Endothelial cell (in vitro differentiated cells): ENCODE measurements at regions not wholly inside any gene's neighbourhood (a gene's known extent, or its start where the extent isn't known, plus 50 kb on each side); places are given as distances from the start of the nearest gene placed in this dataset.

Experiments used
- DNase-seq: peaks from one replicate; pipeline ENCODE4 v3.0.0; 2021; ENCODE audit warnings: low spot score
- H3K27ac Mint-ChIP-seq: one replicate; pipeline ENCODE4 v1.8.0; 2021; ENCODE audit warnings: mixed read lengths, inconsistent platforms; ENCODE audit not compliant: unreplicated experiment
- H3K27me3 Mint-ChIP-seq: one replicate; pipeline ENCODE4 v1.8.0; 2021; ENCODE audit warnings: mild to moderate bottlenecking, moderate library complexity, mixed read lengths, inconsistent platforms; ENCODE audit not compliant: unreplicated experiment
- H3K36me3 Mint-ChIP-seq: one replicate; pipeline ENCODE4 v1.8.0; 2021; ENCODE audit warnings: mild to moderate bottlenecking, low read depth, mixed read lengths, inconsistent platforms; ENCODE audit not compliant: unreplicated experiment
- H3K4me1 Mint-ChIP-seq: one replicate; pipeline ENCODE4 v1.8.0; 2021; ENCODE audit warnings: mild to moderate bottlenecking, mixed read lengths, inconsistent platforms; ENCODE audit not compliant: unreplicated experiment
- H3K4me3 Mint-ChIP-seq: one replicate; pipeline ENCODE4 v1.8.0; 2021; ENCODE audit warnings: mild to moderate bottlenecking, mixed read lengths, inconsistent platforms; ENCODE audit not compliant: unreplicated experiment
- H3K9me3 Mint-ChIP-seq: one replicate; pipeline ENCODE4 v1.8.0; 2021; ENCODE audit warnings: mixed read lengths, inconsistent platforms; ENCODE audit not compliant: unreplicated experiment
- CTCF ChIP-seq: fragments of 200-600 bp; sonication (generic); IDR thresholded peaks from one replicate; pipeline ENCODE4 v1.5.0; 2021; ENCODE audit warnings: antibody characterized with exemption; ENCODE audit not compliant: unreplicated experiment

GRCh38 chr15:95987886-95988573, 342.5 kb upstream of the NR2F2 start:
- Mint-ChIP-seq H3K36me3 (no peaks in the 10 kb centered on the region), H3K27me3 (no peaks in the 10 kb centered on the region), H3K27ac (no peak overlapping the region), H3K4me1 (no peaks in the 10 kb centered on the region), H3K9me3 (no peaks in the 10 kb centered on the region), H3K4me3 (no peak overlapping the region)
- no peak for DNase-seq
- no peak for TF ChIP-seq CTCF

- no peak for DNase-seq
- no peak overlapping the region for H3K27ac Mint-ChIP-seq
- no peaks in the 10 kb centered on the region for H3K9me3 Mint-ChIP-seq
- no peaks in the 10 kb centered on the region for H3K36me3 Mint-ChIP-seq
- H3K4me3 Mint-ChIP-seq, result no peak overlapping the region
- TF ChIP-seq CTCF, result no peak
- H3K27me3 Mint-ChIP-seq, result no peaks in the 10 kb centered on the region
- H3K4me1 Mint-ChIP-seq, result no peaks in the 10 kb centered on the region
Measured at GRCh38 chr15:95988574-95988887, 342.0 kb upstream of the NR2F2 start.

- H3K9me3 Mint-ChIP-seq, result no peaks in the 10 kb centered on the region
- no peak for DNase-seq
- TF ChIP-seq CTCF, result no peak
- no peak overlapping the region for H3K27ac Mint-ChIP-seq
- H3K36me3 Mint-ChIP-seq, result no peaks in the 10 kb centered on the region
- H3K4me1 Mint-ChIP-seq, result no peaks in the 10 kb centered on the region
- H3K27me3 Mint-ChIP-seq, result no peaks in the 10 kb centered on the region
- H3K4me3 Mint-ChIP-seq, result no peak overlapping the region
Measured at GRCh38 chr15:95989392-95989791, 341.1 kb upstream of the NR2F2 start.

DNA sequence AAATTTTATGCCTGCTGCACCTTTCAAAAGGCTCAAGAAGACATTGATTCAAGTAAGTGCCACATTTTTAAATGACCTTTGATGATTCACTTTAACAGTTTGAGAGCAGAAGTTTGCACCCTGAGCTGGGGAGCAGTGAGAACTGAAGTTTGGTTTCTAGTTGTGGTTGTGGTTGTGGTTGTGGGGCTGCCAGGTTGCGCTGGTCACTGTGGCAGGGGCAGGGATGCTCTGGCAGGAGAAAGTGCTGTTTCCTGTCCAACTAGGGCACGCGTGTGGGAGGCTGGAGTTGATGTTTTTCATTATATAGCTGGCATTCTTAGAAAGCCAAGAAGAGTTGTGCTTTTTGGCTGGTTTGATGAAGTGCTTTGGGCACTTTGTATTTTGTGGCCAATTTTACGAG, 339.7 kb upstream of the NR2F2 start:
- Mint-ChIP-seq H3K27me3 (no peaks in the 10 kb centered on the region), H3K36me3 (no peaks in the 10 kb centered on the region), H3K27ac (no peak overlapping the region), H3K4me1 (no peaks in the 10 kb centered on the region), H3K9me3 (no peaks in the 10 kb centered on the region), H3K4me3 (no peak overlapping the region)
- no peak for DNase-seq
- no peak for TF ChIP-seq CTCF

- Mint-ChIP-seq H3K9me3 (no peaks in the 10 kb centered on the region), H3K4me3 (no peak overlapping the region), H3K27ac (no peak overlapping the region), H3K36me3 (no peaks in the 10 kb centered on the region), H3K4me1 (no peaks in the 10 kb centered on the region), H3K27me3 (no peaks in the 10 kb centered on the region)
- no peak for DNase-seq
- TF ChIP-seq CTCF, result no peak
Measured at GRCh38 chr15:95994418-95994817, 336.1 kb upstream of the NR2F2 start.
